H1 (cell line): ENCODE measurements at regions not wholly inside any gene's neighbourhood (a gene's known extent, or its start where the extent isn't known, plus 50 kb on each side); places are given as distances from the start of the nearest gene placed in this dataset.

ENCODE experiments used
- BCL11A ChIP-seq, 2 experiments: IDR thresholded peaks; one replicate each; pipeline ENCODE4 v1.6.1; 2011; ENCODE audit warnings: low read depth in 2 of 2, low read length in 2 of 2, mild to moderate bottlenecking in 2 of 2
- CREB1 ChIP-seq: IDR thresholded peaks from 2 replicates; pipeline ENCODE4 v1.6.1; 2012; ENCODE audit warnings: inconsistent platforms
- EP300 ChIP-seq, 2 experiments: IDR thresholded peaks; 1 replicate in 1 of 2; 2 replicates in 1 of 2; pipeline ENCODE4 v1.6.1; 2011 to 2012; ENCODE audit warnings: low read depth in 2 of 2, low read length in 2 of 2, mild to moderate bottlenecking in 2 of 2, borderline replicate concordance in 1 of 2, inconsistent platforms in 1 of 2, moderate library complexity in 1 of 2
- POLR2A ChIP-seq, 2 experiments: IDR thresholded peaks; 1 replicate in 1 of 2; 2 replicates in 1 of 2; pipeline ENCODE4 v1.6.1; 2011; ENCODE audit warnings: low read depth in 2 of 2, low read length in 2 of 2, mild to moderate bottlenecking in 2 of 2; ENCODE audit errors: control extremely low read depth in 1 of 2
- TF ChIP-seq, protein P1 (sequence below), 3 experiments: IDR thresholded peaks; 1 replicate in 2 of 3; 2 replicates in 1 of 3; pipeline versions ENCODE4 v1.5.1 to v1.6.1; 2011; ENCODE audit warnings: low read length in 3 of 3, mild to moderate bottlenecking in 3 of 3, inconsistent platforms in 2 of 3, low read depth in 1 of 3, moderate library complexity in 1 of 3; ENCODE audit not compliant: insufficient read depth in 1 of 3; ENCODE audit errors: control extremely low read depth in 1 of 3

DNA sequence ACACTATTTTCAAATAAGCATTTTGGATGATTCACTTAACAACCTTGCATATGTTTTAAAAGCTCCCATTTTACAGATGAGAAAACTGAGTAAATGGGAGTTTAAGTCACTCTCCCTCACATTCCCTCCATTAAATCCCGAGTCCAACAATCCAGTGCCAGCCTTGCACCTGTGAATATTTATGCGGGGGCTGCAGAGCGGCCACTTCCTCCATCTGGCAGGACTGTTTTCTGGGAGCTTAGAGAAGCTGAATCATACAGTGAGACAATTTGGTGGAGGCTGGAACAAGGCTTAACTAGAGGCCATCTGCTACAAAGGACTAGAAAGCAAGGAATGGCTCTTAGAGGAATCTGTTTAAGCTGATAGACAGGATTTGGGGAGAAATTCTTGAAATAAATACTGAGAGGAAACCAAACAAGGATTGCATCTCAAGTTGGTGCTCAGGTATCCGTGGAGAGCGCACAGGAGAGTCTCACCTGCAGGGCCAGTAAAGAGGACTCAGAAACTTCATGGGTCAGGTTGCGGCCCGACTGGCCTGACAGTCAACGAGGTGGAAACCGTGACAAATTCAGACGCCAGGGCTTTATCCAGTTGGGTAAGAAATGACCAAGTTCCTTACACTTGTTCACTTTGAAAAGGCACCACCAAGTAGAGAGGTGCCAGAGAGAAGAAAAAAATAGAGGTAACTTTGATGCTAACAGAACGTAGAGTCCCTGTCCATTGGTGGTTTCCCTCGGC, 478.5 kb downstream of the QKI start:
- TF ChIP-seq, protein P1, sequence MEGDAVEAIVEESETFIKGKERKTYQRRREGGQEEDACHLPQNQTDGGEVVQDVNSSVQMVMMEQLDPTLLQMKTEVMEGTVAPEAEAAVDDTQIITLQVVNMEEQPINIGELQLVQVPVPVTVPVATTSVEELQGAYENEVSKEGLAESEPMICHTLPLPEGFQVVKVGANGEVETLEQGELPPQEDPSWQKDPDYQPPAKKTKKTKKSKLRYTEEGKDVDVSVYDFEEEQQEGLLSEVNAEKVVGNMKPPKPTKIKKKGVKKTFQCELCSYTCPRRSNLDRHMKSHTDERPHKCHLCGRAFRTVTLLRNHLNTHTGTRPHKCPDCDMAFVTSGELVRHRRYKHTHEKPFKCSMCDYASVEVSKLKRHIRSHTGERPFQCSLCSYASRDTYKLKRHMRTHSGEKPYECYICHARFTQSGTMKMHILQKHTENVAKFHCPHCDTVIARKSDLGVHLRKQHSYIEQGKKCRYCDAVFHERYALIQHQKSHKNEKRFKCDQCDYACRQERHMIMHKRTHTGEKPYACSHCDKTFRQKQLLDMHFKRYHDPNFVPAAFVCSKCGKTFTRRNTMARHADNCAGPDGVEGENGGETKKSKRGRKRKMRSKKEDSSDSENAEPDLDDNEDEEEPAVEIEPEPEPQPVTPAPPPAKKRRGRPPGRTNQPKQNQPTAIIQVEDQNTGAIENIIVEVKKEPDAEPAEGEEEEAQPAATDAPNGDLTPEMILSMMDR (IDR thresholded peaks at IDR 0.05; ENCODE audit: control extremely low read depth in 1 of 3, insufficient read depth in 1 of 3, low read depth in 1 of 3, low read length in 3 of 3), result no peak
- TF ChIP-seq CREB1 (no peak), BCL11A (IDR thresholded peaks at IDR 0.05; ENCODE audit: low read depth in 2 of 2, low read length in 2 of 2) (no peak), EP300 (IDR thresholded peaks at IDR 0.05; ENCODE audit: borderline replicate concordance in 1 of 2, low read depth in 2 of 2, low read length in 2 of 2) (no peak), POLR2A (IDR thresholded peaks at IDR 0.05; ENCODE audit: control extremely low read depth in 1 of 2, low read depth in 2 of 2, low read length in 2 of 2) (no peak)
